ENCODE measurements at regions not wholly inside any gene's neighbourhood (a gene's known extent, or its start where the extent isn't known, plus 50 kb on each side); places are given as distances from the start of the nearest gene placed in this dataset.

DNA sequence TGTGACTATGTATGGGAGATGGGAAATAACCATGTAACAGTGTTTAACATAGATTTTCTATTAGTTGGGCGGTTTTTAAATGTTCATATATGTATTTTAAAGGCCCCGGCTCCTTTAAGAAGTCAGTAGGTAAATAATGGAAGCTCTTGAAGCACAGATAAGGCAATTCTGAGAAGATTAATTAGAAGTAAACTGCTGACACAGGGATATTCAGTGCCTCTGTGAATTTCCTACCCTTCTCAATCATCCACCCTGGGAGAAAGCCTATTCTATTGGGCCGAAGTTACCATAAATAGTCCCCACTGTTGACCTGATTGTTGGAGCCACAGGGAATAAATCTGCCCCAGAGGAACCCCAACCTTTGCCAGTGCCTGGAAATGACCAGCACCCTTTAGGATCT, 56.8 kb upstream of the SIX3 start:
- H3K4me1 ChIP-seq (ENCODE audit: control insufficient read depth in 1 of 2, insufficient read depth in 2 of 2, low read length in 2 of 2), result no peaks in the 10 kb centered on the region
- BruUV-seq (replicated peaks), result no TSS peak
- no peak overlapping the region for H3K27ac ChIP-seq (ENCODE audit: low read depth, low read length)
- intact Hi-C loops (cut with micrococcal nuclease), result no loop called here
- ChIA-PET RAD21 (ENCODE audit: low non-redundant PET in 1 of 2, low total read pairs in 2 of 2, uncharacterized antibody in 2 of 2, unreplicated experiment in 2 of 2) (no interaction called here), CTCF (no interaction called here), POLR2A (no interaction called here)
- H3K79me2 ChIP-seq (ENCODE audit: insufficient read depth, low read length), result no peaks in the 10 kb centered on the region
- no peaks in the 10 kb centered on the region for H3K9me2 ChIP-seq (ENCODE audit: insufficient read depth)
- H3K4me3 ChIP-seq (replicated peaks in 1 of 2; ENCODE audit: low read depth in 1 of 2, low read length in 2 of 2), result no peak overlapping the region
- no peaks in the 10 kb centered on the region for H3K9me3 ChIP-seq (ENCODE audit: control insufficient read depth in 1 of 2, insufficient read depth in 1 of 2, low read depth in 1 of 2, low read length in 2 of 2)
- no peak overlapping the region for H3K9ac ChIP-seq (ENCODE audit: low read length)
- H3K4me2 ChIP-seq (ENCODE audit: low read length), result no peak overlapping the region
- no peak for TF ChIP-seq ZFX (IDR thresholded peaks at IDR 0.05)
- TF ChIP-seq, protein P1, sequence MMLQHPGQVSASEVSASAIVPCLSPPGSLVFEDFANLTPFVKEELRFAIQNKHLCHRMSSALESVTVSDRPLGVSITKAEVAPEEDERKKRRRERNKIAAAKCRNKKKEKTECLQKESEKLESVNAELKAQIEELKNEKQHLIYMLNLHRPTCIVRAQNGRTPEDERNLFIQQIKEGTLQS (IDR thresholded peaks at IDR 0.05), result no peak
- TF ChIP-seq, protein P2, sequence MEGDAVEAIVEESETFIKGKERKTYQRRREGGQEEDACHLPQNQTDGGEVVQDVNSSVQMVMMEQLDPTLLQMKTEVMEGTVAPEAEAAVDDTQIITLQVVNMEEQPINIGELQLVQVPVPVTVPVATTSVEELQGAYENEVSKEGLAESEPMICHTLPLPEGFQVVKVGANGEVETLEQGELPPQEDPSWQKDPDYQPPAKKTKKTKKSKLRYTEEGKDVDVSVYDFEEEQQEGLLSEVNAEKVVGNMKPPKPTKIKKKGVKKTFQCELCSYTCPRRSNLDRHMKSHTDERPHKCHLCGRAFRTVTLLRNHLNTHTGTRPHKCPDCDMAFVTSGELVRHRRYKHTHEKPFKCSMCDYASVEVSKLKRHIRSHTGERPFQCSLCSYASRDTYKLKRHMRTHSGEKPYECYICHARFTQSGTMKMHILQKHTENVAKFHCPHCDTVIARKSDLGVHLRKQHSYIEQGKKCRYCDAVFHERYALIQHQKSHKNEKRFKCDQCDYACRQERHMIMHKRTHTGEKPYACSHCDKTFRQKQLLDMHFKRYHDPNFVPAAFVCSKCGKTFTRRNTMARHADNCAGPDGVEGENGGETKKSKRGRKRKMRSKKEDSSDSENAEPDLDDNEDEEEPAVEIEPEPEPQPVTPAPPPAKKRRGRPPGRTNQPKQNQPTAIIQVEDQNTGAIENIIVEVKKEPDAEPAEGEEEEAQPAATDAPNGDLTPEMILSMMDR (IDR thresholded peaks at IDR 0.05 in 2 of 3, conservative IDR thresholded peaks at IDR 0.05 in 1 of 3; ENCODE audit: borderline replicate concordance in 1 of 3, insufficient read depth in 1 of 3, low read depth in 2 of 3, low read length in 2 of 3), result no peak
- TF ChIP-seq SRF (IDR thresholded peaks at IDR 0.05; ENCODE audit: low read depth), result no peak
- TF ChIP-seq SP1 (IDR thresholded peaks at IDR 0.05; ENCODE audit: low read depth), result no peak
- no peak for TF ChIP-seq EGR1 (IDR thresholded peaks at IDR 0.05; ENCODE audit: low read depth)
- TF ChIP-seq, protein P3, sequence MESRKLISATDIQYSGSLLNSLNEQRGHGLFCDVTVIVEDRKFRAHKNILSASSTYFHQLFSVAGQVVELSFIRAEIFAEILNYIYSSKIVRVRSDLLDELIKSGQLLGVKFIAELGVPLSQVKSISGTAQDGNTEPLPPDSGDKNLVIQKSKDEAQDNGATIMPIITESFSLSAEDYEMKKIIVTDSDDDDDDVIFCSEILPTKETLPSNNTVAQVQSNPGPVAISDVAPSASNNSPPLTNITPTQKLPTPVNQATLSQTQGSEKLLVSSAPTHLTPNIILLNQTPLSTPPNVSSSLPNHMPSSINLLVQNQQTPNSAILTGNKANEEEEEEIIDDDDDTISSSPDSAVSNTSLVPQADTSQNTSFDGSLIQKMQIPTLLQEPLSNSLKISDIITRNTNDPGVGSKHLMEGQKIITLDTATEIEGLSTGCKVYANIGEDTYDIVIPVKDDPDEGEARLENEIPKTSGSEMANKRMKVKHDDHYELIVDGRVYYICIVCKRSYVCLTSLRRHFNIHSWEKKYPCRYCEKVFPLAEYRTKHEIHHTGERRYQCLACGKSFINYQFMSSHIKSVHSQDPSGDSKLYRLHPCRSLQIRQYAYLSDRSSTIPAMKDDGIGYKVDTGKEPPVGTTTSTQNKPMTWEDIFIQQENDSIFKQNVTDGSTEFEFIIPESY (IDR thresholded peaks at IDR 0.05; ENCODE audit: extremely low read depth, insufficient replicate concordance, low read length), result no peak
- no peak for TF ChIP-seq RAD21 (IDR thresholded peaks at IDR 0.05; ENCODE audit: low read depth)
- no peak for TF ChIP-seq ZNF274 (IDR thresholded peaks at IDR 0.05; ENCODE audit: low read depth, low read length)
- TF ChIP-seq CBX3 (IDR thresholded peaks at IDR 0.05; ENCODE audit: low read depth), result no peak
- DNase-seq (ENCODE audit: low read depth, low spot score) (no peak), ATAC-seq (no peak)
- no peaks in the 10 kb centered on the region for H4K20me1 ChIP-seq (ENCODE audit: insufficient read depth)
- H3K27me3 ChIP-seq (ENCODE audit: insufficient read depth, low read length), result peaks cover 8% of the 10 kb centered on the region; the same call in 1 of the 2 replicates
- no peak overlapping the region for H2AFZ ChIP-seq (ENCODE audit: low read depth, low read length, poor library complexity, severe bottlenecking)
- H3K36me3 ChIP-seq (ENCODE audit: control insufficient read depth in 1 of 2, insufficient read depth in 2 of 2, low read length in 2 of 2), result no peaks in the 10 kb centered on the region
